Dedifferentiated amniotic fluid mesenchymal stem cell (primary cell): ENCODE measurements at regions not wholly inside any gene's neighbourhood (a gene's known extent, or its start where the extent isn't known, plus 50 kb on each side); places are given as distances from the start of the nearest gene placed in this dataset.

ENCODE experiments used
- DNase-seq: peaks from one replicate; pipeline ENCODE4 v3.0.0-alpha.2; 2016; ENCODE audit errors: extremely low spot score

- DNase-seq, result no peak
Measured at GRCh38 chr7:33701189-33701740, 204.1 kb upstream of the BMPER start.

GRCh38 chr7:33701927-33702326 lies 203.4 kb upstream of the BMPER start:
- no peak for DNase-seq

GRCh38 chr7:33702514-33703054 lies 202.8 kb upstream of the BMPER start:
- DNase-seq, result no peak

DNA sequence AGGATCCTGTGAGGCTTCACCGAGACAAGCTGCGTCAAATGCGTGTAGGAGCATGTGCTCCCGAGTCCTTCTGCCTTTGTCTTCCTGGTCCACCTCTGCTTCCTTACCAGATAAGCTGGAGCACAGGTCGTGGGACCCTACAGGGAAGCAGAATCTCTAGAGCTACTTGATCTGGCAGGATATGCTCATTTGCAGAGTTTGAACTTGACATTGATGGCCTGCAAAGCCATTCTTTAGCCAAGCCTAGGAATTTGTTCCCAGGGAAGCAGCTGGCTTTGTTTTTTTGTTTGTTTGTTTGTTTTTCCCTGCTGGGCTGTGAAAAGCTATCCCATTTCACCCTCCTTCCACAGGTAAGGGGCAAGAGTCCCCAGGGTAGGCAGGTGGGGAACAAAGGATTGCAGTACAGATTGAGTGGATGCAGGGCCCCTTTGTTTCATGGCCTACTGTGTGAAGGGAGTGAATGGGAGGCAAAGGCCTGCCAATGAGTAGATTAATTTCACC lies 200.0 kb upstream of the BMPER start:
- no peak for DNase-seq

- DNase-seq, result no peak
Measured at GRCh38 chr7:33706186-33706585, 199.2 kb upstream of the BMPER start.

- no peak for DNase-seq
Measured at GRCh38 chr7:33706771-33707200, 198.6 kb upstream of the BMPER start.

DNA sequence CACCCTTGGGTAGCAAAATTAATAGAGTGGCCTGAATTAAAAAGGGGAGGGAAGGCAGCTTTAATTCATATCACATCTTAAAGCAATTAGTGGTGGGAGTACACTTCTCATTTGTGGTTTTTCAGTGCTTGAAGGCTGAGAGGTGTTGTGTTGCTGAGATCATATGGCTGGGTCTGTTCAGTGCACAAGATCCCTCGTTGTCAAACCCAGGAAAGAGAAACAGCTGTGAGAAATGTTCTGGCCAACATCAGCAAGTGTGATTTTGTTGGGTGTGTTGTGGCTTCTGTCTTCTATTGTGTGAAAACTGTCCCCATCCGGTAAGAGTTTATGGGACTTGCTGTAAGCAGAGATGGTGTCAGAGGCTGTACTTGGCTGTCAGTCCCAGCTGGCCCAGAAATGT lies 197.9 kb upstream of the BMPER start:
- no peak for DNase-seq

DNA sequence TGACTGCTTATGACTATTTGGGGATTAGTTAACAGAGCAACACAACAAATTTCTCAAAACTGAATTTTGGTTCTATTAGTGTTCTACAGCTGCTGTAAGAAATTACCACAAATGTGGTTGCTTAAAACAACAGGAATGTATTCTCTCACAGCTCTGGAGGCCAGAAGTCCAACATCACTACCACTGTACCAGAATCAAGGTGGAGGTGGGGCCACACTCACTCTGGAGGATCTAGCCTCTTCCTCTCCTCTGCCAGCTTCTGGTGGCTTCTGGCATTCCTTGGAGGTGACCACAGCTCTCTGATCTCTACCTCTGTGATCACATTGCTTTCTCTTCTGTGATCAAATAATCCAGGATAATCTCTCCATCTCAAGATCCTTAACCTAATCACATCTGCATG lies 194.7 kb upstream of the BMPER start:
- DNase-seq, result no peak

DNA sequence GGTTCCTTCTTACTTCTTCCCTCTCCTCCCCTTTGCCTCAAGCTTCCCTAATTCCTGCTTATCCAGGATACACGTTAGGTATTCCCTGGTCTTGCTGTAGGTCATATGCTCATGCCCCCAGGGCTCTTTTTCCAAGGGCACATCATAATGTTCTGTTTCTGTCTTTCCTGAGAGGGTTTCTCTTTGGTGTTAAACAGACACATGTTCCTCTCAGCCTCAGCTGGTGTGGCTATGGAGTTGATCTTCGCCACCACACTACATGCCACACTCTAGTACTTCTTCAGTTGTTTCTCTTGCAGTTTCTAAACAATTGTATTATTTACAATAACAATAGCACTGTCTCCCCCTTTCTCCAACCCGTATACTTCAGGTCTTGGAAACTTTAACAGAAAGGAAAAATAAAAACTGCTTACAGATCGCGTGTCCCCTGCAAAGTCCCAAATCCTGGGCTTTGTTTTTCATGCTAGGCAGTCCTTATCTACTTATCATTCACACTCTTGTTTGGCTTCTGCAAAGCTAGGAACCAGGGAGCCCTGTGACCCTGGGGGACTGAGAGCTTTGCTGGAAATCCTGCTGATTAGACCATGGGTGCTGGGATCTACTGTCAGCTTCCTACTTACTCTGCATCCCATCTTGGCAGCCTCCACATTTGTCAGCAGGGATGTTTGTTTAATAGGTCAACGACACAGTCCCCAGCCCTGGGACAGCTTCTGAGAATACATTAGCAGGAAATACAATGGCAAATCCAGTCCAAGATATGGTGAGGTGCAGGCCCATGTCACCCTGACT lies 193.9 kb upstream of the BMPER start:
- no peak for DNase-seq

DNA sequence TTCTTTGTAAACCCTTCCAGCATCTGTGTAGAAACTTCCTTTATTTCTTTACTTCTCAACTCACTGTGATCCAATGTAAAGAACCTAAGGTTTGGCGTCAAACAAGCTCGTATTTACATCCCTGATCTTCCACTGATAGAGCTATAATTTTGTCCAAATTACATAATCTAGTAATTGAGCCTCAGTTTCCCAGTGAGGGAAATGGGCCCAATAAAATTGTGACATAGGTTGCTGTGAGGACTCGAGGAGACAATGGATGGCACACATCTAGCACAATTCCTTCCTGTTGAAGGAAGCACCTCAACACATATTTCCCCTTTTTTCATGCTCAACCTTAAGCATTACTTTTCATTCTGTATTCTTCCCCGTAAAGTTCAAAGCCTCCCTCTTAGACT lies 193.3 kb upstream of the BMPER start:
- no peak for DNase-seq

DNA sequence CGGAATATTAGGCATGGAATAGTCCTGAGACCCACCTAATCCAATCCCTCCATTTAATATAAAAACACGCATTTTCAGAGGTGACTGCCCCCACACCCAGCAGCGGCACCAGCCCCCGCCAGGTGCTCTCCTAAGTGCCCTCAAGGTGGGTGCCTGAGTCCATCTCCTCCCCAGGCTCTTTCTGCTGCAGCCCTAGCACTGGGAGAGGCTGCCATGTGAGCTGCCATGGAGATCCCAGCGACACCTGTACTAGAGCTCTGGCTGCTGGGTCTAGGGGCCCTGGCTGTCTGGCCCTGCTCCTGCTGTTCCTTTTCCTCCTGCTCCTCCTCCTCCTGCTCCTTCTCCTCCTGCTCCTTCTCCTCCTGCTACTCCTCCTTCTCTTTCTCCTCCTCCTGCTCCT lies 191.1 kb upstream of the BMPER start:
- no peak for DNase-seq

GRCh38 chr7:33716581-33717477 lies 188.5 kb upstream of the BMPER start:
- peak; percentile 63 for DNase-seq

- no peak for DNase-seq
Measured at GRCh38 chr7:33719059-33719581, 186.2 kb upstream of the BMPER start.

- DNase-seq, result no peak
Measured at GRCh38 chr7:33720139-33720538, 185.2 kb upstream of the BMPER start.

GRCh38 chr7:33720870-33721269 lies 184.5 kb upstream of the BMPER start:
- no peak for DNase-seq

- DNase-seq, result no peak
Measured at GRCh38 chr7:33721895-33722294, 183.4 kb upstream of the BMPER start.

GRCh38 chr7:33722383-33723101 lies 182.8 kb upstream of the BMPER start:
- no peak for DNase-seq

GRCh38 chr7:33724201-33724600 lies 181.1 kb upstream of the BMPER start:
- no peak for DNase-seq

- no peak for DNase-seq
Measured at GRCh38 chr7:33725111-33726025, 180.0 kb upstream of the BMPER start.

DNA sequence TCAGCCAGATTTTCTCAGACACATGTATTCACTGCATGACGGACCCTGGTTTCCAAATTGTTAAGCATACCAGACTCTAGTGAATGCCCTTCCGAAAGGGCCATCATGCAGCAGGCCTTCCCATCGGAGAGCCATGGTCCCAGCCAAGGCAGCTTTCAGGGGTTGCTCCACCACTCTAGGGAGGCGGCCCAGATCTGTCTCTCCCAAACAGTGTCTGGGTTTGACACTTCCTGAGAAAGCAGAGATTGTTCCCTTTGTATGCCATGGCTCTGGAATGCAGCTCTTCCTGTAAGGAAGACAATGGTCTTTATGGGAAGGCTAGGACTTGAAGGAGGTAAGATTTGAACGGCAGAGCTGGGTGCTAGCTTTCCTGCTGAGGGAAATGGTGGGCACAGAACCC lies 178.8 kb upstream of the BMPER start:
- no peak for DNase-seq
